ENCODE measurements at regions not wholly inside any gene's neighbourhood (a gene's known extent, or its start where the extent isn't known, plus 50 kb on each side); places are given as distances from the start of the nearest gene placed in this dataset.

DNA sequence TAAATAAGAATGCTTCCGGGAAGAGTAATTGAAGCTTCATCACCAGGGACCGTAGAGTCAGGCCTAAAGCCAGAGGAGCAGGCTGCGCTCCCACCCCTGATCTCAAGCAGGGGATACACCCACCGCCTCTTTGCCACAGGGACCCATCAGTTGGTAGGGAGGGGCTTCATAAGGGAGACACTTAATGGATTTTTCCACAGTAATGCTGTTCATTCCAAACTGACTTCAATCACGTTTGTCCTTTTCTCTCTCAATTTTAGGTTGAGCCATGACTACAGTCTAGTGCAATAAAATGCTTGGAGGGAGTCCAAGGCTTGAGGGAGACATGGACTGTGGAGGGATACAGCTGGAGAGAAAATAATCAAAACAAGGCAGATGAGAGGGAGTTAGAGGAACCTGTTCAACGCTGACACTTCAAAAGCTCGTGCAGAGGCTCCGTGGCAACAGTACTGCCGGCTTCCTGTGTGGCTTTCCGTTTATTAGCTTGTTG is 111.5 kb downstream of the SEC16B start:
- Mint-ChIP-seq H3K27me3 (peaks cover 3% of the 10 kb centered on the region), H3K36me3 (ENCODE audit: low read depth) (no peaks in the 10 kb centered on the region), H3K4me1 (no peaks in the 10 kb centered on the region), H3K4me3 (no peak overlapping the region), H3K9me3 (no peaks in the 10 kb centered on the region), H3K27ac (no peak overlapping the region)
- no peak for DNase-seq
- no peak for ATAC-seq (ENCODE audit: low read depth)
- TF ChIP-seq, protein P1, sequence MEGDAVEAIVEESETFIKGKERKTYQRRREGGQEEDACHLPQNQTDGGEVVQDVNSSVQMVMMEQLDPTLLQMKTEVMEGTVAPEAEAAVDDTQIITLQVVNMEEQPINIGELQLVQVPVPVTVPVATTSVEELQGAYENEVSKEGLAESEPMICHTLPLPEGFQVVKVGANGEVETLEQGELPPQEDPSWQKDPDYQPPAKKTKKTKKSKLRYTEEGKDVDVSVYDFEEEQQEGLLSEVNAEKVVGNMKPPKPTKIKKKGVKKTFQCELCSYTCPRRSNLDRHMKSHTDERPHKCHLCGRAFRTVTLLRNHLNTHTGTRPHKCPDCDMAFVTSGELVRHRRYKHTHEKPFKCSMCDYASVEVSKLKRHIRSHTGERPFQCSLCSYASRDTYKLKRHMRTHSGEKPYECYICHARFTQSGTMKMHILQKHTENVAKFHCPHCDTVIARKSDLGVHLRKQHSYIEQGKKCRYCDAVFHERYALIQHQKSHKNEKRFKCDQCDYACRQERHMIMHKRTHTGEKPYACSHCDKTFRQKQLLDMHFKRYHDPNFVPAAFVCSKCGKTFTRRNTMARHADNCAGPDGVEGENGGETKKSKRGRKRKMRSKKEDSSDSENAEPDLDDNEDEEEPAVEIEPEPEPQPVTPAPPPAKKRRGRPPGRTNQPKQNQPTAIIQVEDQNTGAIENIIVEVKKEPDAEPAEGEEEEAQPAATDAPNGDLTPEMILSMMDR (IDR thresholded peaks at IDR 0.05) = no peak
- intact Hi-C loops (cut with micrococcal nuclease) = no loop called here
- CTCF ChIA-PET = no interaction called here
- POLR2A ChIA-PET = no interaction called here

DNA sequence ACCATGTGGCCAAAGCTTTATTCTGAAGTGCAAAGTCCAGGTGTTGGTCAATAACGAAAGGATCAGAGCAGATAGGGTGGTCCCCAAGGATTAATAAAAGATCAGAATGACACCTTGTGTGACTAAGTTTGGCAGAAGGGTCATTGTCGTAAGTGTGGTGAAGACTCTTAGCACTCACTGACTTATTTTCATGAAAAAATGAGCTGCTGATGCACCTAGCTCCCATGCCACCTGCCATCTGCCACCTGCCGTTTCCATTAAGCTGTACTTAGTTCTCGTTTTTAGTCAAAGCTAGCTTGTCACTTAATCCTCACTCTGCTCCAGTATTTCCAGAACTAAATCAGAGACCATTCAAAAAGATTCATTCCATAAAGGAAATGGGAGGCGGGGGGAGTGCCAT is 112.6 kb downstream of the SEC16B start:
- intact Hi-C loops (cut with micrococcal nuclease) = no loop called here
- Mint-ChIP-seq H3K36me3 (ENCODE audit: low read depth) (no peaks in the 10 kb centered on the region), H3K27me3 (peaks cover 3% of the 10 kb centered on the region), H3K4me1 (no peaks in the 10 kb centered on the region), H3K9me3 (no peaks in the 10 kb centered on the region), H3K4me3 (no peak overlapping the region), H3K27ac (no peak overlapping the region)
- DNase-seq (no peak), ATAC-seq (ENCODE audit: low read depth) (no peak)
- TF ChIP-seq, protein P1 (IDR thresholded peaks at IDR 0.05) = no peak
- POLR2A ChIA-PET = no interaction called here
- CTCF ChIA-PET = no interaction called here

DNA sequence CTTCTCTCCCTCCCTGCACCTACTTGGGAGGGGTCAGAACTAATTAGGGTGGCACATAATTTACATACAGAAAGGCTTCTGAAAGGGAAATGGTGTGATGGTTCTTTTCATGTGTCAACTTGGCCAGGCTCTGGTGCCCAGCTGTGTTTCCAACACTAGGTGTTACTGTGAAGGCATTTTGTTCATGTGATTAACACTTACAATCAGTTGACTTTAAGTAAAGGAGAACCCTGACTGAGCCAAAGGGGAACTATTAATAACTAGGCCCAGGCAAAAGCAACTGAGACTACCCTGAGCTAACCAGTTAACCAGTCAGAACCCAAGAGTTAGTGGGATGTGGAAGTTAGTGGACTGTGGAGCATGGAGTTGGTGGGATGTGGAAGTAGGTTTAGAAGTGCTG is 114.9 kb downstream of the SEC16B start:
- H3K27me3 Mint-ChIP-seq = peaks cover 3% of the 10 kb centered on the region
- no peak overlapping the region for H3K4me3 Mint-ChIP-seq
- TF ChIP-seq, protein P1 (IDR thresholded peaks at IDR 0.05) = no peak
- H3K4me1 Mint-ChIP-seq = no peaks in the 10 kb centered on the region
- CTCF ChIA-PET = no interaction called here
- POLR2A ChIA-PET = no interaction called here
- intact Hi-C loops (cut with micrococcal nuclease) = no loop called here
- ATAC-seq (ENCODE audit: low read depth) (no peak), DNase-seq (no peak)
- no peaks in the 10 kb centered on the region for H3K9me3 Mint-ChIP-seq
- H3K36me3 Mint-ChIP-seq (ENCODE audit: low read depth) = no peaks in the 10 kb centered on the region
- no peak overlapping the region for H3K27ac Mint-ChIP-seq

DNA sequence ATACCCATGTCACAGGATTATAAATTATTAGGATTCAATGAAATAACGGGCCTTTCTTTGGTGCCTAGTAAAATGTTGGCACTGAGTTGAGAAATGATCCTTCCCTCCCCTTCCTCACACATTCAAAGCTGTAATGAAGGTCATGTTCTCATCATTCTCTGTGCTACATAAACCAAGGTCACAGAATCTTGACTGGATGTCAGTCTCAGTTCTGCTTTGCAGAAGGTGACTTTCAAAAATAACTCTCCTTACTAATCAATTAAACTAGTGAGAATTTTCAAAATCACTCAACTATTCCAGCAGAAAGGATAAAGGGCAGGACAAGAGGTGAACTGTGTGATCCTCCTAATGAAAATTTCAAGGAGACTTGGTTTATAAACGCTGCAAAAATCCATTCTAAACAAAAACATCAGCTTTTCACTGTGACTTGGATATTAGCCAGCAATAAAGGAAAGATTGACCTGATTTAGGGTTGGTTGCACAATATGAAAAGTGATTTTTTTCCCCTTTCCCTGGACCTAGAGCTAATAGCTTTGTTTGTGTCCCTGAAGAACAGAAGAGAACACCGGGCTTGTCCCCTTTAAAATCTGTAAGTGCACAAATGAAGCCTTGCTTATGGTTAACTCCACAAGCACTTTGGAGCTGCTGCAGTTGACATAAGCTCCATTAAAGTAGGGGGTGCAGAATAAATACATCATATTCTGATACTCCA is 120.1 kb downstream of the SEC16B start:
- DNase-seq = no peak
- CTCF ChIA-PET = no interaction called here
- Mint-ChIP-seq H3K27ac (no peak overlapping the region), H3K36me3 (ENCODE audit: low read depth) (no peaks in the 10 kb centered on the region), H3K4me1 (no peaks in the 10 kb centered on the region), H3K27me3 (no peaks in the 10 kb centered on the region), H3K9me3 (no peaks in the 10 kb centered on the region), H3K4me3 (no peak overlapping the region)
- intact Hi-C loops (cut with micrococcal nuclease) = no loop called here
- TF ChIP-seq, protein P1 (IDR thresholded peaks at IDR 0.05) = no peak
- no peak for ATAC-seq (ENCODE audit: low read depth)
- POLR2A ChIA-PET = no interaction called here

DNA sequence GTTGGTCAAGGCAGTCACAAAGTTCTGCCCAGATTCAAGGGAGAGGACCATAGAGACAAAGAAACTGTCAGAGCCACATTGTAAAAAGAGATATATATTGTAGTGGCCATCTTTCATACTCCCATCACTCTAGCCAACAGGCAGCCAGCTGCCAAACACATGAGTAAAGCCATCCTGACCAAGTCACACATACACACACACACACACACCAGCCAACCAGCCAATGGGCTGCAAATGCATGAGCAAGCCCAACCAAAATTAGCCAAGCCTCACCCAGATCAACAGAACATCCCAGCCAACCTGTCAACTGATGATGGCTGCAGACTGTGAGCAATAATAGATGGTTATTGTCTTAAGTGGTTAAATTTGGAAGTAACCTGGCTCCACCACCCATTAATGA is 120.7 kb downstream of the SEC16B start:
- no peaks in the 10 kb centered on the region for H3K4me1 Mint-ChIP-seq
- CTCF ChIA-PET = no interaction called here
- POLR2A ChIA-PET = no interaction called here

More for the DNA sequence above, 120.7 kb downstream of the SEC16B start:
- intact Hi-C loops (cut with micrococcal nuclease) = no loop called here
- TF ChIP-seq, protein P1 (IDR thresholded peaks at IDR 0.05) = no peak
- ATAC-seq (ENCODE audit: low read depth) (no peak), DNase-seq (no peak)
- H3K36me3 Mint-ChIP-seq (ENCODE audit: low read depth) = no peaks in the 10 kb centered on the region
- no peak overlapping the region for H3K27ac Mint-ChIP-seq
- H3K27me3 Mint-ChIP-seq = no peaks in the 10 kb centered on the region
- H3K9me3 Mint-ChIP-seq = no peaks in the 10 kb centered on the region
- H3K4me3 Mint-ChIP-seq = no peak overlapping the region
